ENCODE measurements at regions not wholly inside any gene's neighbourhood (a gene's known extent, or its start where the extent isn't known, plus 50 kb on each side); places are given as distances from the start of the nearest gene placed in this dataset.

- DNase-seq = no peak
Observed at GRCh38 chr6:56766139-56766805, 123.6 kb upstream of the DST start.

- DNase-seq = no peak
Observed at GRCh38 chr6:56765494-56765893, 122.8 kb upstream of the DST start.

GRCh38 chr6:56764081-56764566 is 121.4 kb upstream of the DST start:
- no peak for DNase-seq

GRCh38 chr6:56761651-56762050 is 119.0 kb upstream of the DST start:
- DNase-seq = no peak

GRCh38 chr6:56760842-56761241 is 118.2 kb upstream of the DST start:
- DNase-seq = no peak

- DNase-seq = no peak
Observed at GRCh38 chr6:56759521-56759920, 116.8 kb upstream of the DST start.

- DNase-seq = no peak
Observed at GRCh38 chr6:56758553-56758952, 115.9 kb upstream of the DST start.

GRCh38 chr6:56758120-56758519 is 115.4 kb upstream of the DST start:
- DNase-seq = no peak

- DNase-seq = no peak
Observed at GRCh38 chr6:56757588-56757984, 114.9 kb upstream of the DST start.

GRCh38 chr6:56756791-56757587 is 114.3 kb upstream of the DST start:
- DNase-seq = no peak

- DNase-seq = no peak
Observed at GRCh38 chr6:56756219-56756789, 113.6 kb upstream of the DST start.

- DNase-seq = no peak
Observed at GRCh38 chr6:56755040-56755439, 112.4 kb upstream of the DST start.

GRCh38 chr6:56753811-56754210 is 111.1 kb upstream of the DST start:
- no peak for DNase-seq

- no peak for DNase-seq
Observed at GRCh38 chr6:56752534-56752933, 109.8 kb upstream of the DST start.

GRCh38 chr6:56752009-56752408 is 109.3 kb upstream of the DST start:
- DNase-seq = no peak

- no peak for DNase-seq
Observed at GRCh38 chr6:56751604-56752003, 108.9 kb upstream of the DST start.

- DNase-seq = no peak
Observed at GRCh38 chr6:56750686-56751085, 108.0 kb upstream of the DST start.

GRCh38 chr6:56749632-56750151 is 107.0 kb upstream of the DST start:
- no peak for DNase-seq

GRCh38 chr6:56746767-56747504 is 104.2 kb upstream of the DST start:
- DNase-seq = no peak

- no peak for DNase-seq
Observed at GRCh38 chr6:56745971-56746370, 103.3 kb upstream of the DST start.

- DNase-seq = no peak
Observed at GRCh38 chr6:56745081-56745480, 102.4 kb upstream of the DST start.

- no peak for DNase-seq
Observed at GRCh38 chr6:56744528-56744927, 101.8 kb upstream of the DST start.
